ENCODE measurements at regions not wholly inside any gene's neighbourhood (a gene's known extent, or its start where the extent isn't known, plus 50 kb on each side); places are given as distances from the start of the nearest gene placed in this dataset.

DNA sequence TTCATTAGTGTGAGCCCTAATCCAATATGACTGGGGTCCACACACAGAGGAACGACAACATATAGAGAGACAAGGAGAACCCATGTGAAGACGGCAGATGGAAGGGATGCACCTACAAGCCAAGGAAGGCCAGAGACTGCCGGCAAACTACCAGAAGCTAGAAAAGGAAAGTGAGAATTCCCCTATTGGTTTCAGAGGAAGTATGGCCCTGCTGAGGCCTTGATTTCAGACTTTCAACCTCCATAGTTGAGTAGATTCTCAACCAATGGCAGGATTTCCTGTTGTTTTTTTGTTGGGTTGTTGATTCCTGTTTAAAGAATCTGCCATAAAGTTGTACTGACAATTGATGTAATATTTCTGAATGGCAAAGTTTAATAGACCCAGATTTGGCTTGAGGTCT is 241.5 kb downstream of the SATB2 start:
- Histone ChIP-seq H2AFZ (ENCODE audit: low read depth, low read length) (no peak overlapping the region), H3K14ac (ENCODE audit: low read length in 2 of 2) (no peak overlapping the region), H3K4me2 (ENCODE audit: low read length, poor library complexity, severe bottlenecking) (no peak overlapping the region), H3K4me1 (ENCODE audit: control insufficient read depth, insufficient read depth, low read depth, low read length) (no peaks in the 10 kb centered on the region), H3K18ac (ENCODE audit: low read depth in 1 of 2, low read length in 2 of 2) (no peak overlapping the region), H2BK15ac (ENCODE audit: low read depth, poor library complexity, severe bottlenecking) (no peak overlapping the region), H3K4ac (ENCODE audit: low read depth in 1 of 2, low read length in 2 of 2) (no peak overlapping the region), H2BK12ac (ENCODE audit: low read length in 2 of 2) (no peak overlapping the region), H2BK5ac (ENCODE audit: low read depth, low read length, poor library complexity, severe bottlenecking) (no peak overlapping the region), H4K91ac (ENCODE audit: low read length) (no peak overlapping the region), H3K36me3 (ENCODE audit: control insufficient read depth in 1 of 2, insufficient read depth in 2 of 2, low read depth in 1 of 2, low read length in 2 of 2) (no peaks in the 10 kb centered on the region), H3K23ac (ENCODE audit: low read length in 2 of 2) (no peak overlapping the region), H3K4me3 (ENCODE audit: insufficient read depth in 1 of 2, low read depth in 1 of 2, low read length in 2 of 2) (no peak overlapping the region), H3K9ac (ENCODE audit: low read length) (no peak overlapping the region), H3K27ac (ENCODE audit: low read length, poor library complexity, severe bottlenecking) (no peak overlapping the region), H2AK5ac (ENCODE audit: low read length, severe bottlenecking) (no peak overlapping the region), H3K9me3 (ENCODE audit: control insufficient read depth, low read length) (peaks cover 20% of the 10 kb centered on the region), H3K79me1 (replicated peaks; ENCODE audit: low read length, poor library complexity, severe bottlenecking) (no peaks in the 10 kb centered on the region), H4K8ac (ENCODE audit: low read length) (no peak overlapping the region), H2BK120ac (ENCODE audit: low read depth, low read length) (no peak overlapping the region), H3K27me3 (ENCODE audit: control insufficient read depth in 1 of 2, insufficient read depth in 1 of 2, low read length in 2 of 2) (no peaks in the 10 kb centered on the region)
- WGBS, result 95% methylated on average over 3 of the region's 3 CpGs
- DNase-seq, result no peak

DNA sequence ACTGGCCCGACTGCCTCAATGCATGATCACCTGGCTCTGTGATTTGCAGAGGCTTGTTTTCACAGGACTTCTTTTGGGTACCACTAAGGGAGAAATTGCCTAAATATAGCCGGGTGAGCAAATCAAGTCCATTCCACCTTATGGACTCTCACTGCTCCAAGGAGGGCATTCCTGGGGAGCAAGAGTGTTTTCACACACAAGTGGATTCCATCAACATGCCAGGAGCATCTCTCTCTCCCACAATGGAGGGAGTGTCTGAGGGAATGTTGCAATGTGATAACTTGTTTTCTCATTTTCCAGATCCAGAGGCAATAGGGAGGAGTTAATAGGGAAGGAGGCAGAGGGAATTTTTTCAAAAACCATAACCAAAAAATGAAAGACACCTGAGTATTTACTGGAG is 250.7 kb downstream of the SATB2 start:
- no peak overlapping the region for H3K14ac ChIP-seq (ENCODE audit: low read length in 2 of 2)
- no peak overlapping the region for H3K4me3 ChIP-seq (ENCODE audit: insufficient read depth in 1 of 2, low read depth in 1 of 2, low read length in 2 of 2)
- H3K9ac ChIP-seq (ENCODE audit: low read length), result no peak overlapping the region
- H2AK5ac ChIP-seq (ENCODE audit: low read length, severe bottlenecking), result no peak overlapping the region
- H3K4me2 ChIP-seq (ENCODE audit: low read length, poor library complexity, severe bottlenecking), result no peak overlapping the region
- peaks cover 0 to 6% of the 10 kb centered on the region in 2 experiments for H3K27me3 ChIP-seq (ENCODE audit: control insufficient read depth in 1 of 2, insufficient read depth in 1 of 2, low read length in 2 of 2)
- H4K8ac ChIP-seq (ENCODE audit: low read length), result no peak overlapping the region
- H3K27ac ChIP-seq (ENCODE audit: low read length, poor library complexity, severe bottlenecking), result no peak overlapping the region
- H3K9me3 ChIP-seq (ENCODE audit: control insufficient read depth, low read length), result peaks cover 18% of the 10 kb centered on the region
- H3K36me3 ChIP-seq (ENCODE audit: control insufficient read depth in 1 of 2, insufficient read depth in 2 of 2, low read depth in 1 of 2, low read length in 2 of 2), result no peaks in the 10 kb centered on the region
- no peak overlapping the region for H2BK12ac ChIP-seq (ENCODE audit: low read length in 2 of 2)
- no peak overlapping the region for H4K91ac ChIP-seq (ENCODE audit: low read length)
- no peak overlapping the region for H2BK5ac ChIP-seq (ENCODE audit: low read depth, low read length, poor library complexity, severe bottlenecking)
- H2BK120ac ChIP-seq (ENCODE audit: low read depth, low read length), result no peak overlapping the region
- H3K23ac ChIP-seq (ENCODE audit: low read length in 2 of 2), result no peak overlapping the region
- H2AFZ ChIP-seq (ENCODE audit: low read depth, low read length), result no peak overlapping the region
- H3K18ac ChIP-seq (ENCODE audit: low read depth in 1 of 2, low read length in 2 of 2), result no peak overlapping the region
- H2BK15ac ChIP-seq (ENCODE audit: low read depth, poor library complexity, severe bottlenecking), result no peak overlapping the region
- no peaks in the 10 kb centered on the region for H3K4me1 ChIP-seq (ENCODE audit: control insufficient read depth, insufficient read depth, low read depth, low read length)
- no peaks in the 10 kb centered on the region for H3K79me1 ChIP-seq (replicated peaks; ENCODE audit: low read length, poor library complexity, severe bottlenecking)
- WGBS, result 78% methylated on average over 1 of the region's 2 CpGs
- no peak overlapping the region for H3K4ac ChIP-seq (ENCODE audit: low read depth in 1 of 2, low read length in 2 of 2)
- no peak for DNase-seq

GRCh38 chr2:199206536-199206935 is 251.2 kb downstream of the SATB2 start:
- H4K91ac ChIP-seq (ENCODE audit: low read length), result no peak overlapping the region
- no peak overlapping the region for H2AFZ ChIP-seq (ENCODE audit: low read depth, low read length)
- no peak overlapping the region for H3K4ac ChIP-seq (ENCODE audit: low read depth in 1 of 2, low read length in 2 of 2)
- H3K4me3 ChIP-seq (ENCODE audit: insufficient read depth in 1 of 2, low read depth in 1 of 2, low read length in 2 of 2), result no peak overlapping the region
- H3K27me3 ChIP-seq (ENCODE audit: control insufficient read depth in 1 of 2, insufficient read depth in 1 of 2, low read length in 2 of 2), result peaks cover 0 to 6% of the 10 kb centered on the region in 2 experiments
- no peak overlapping the region for H3K23ac ChIP-seq (ENCODE audit: low read length in 2 of 2)
- no peak overlapping the region for H2AK5ac ChIP-seq (ENCODE audit: low read length, severe bottlenecking)
- H2BK15ac ChIP-seq (ENCODE audit: low read depth, poor library complexity, severe bottlenecking), result no peak overlapping the region
- H3K18ac ChIP-seq (ENCODE audit: low read depth in 1 of 2, low read length in 2 of 2), result no peak overlapping the region
- H3K9me3 ChIP-seq (ENCODE audit: control insufficient read depth, low read length), result peaks cover 13% of the 10 kb centered on the region
- H2BK120ac ChIP-seq (ENCODE audit: low read depth, low read length), result no peak overlapping the region
- H3K79me1 ChIP-seq (replicated peaks; ENCODE audit: low read length, poor library complexity, severe bottlenecking), result no peaks in the 10 kb centered on the region
- H2BK5ac ChIP-seq (ENCODE audit: low read depth, low read length, poor library complexity, severe bottlenecking), result no peak overlapping the region
- no peak overlapping the region for H3K4me2 ChIP-seq (ENCODE audit: low read length, poor library complexity, severe bottlenecking)
- no peak for DNase-seq
- H3K27ac ChIP-seq (ENCODE audit: low read length, poor library complexity, severe bottlenecking), result no peak overlapping the region
- H3K9ac ChIP-seq (ENCODE audit: low read length), result no peak overlapping the region
- no peaks in the 10 kb centered on the region for H3K36me3 ChIP-seq (ENCODE audit: control insufficient read depth in 1 of 2, insufficient read depth in 2 of 2, low read depth in 1 of 2, low read length in 2 of 2)
- H2BK12ac ChIP-seq (ENCODE audit: low read length in 2 of 2), result no peak overlapping the region
- H3K14ac ChIP-seq (ENCODE audit: low read length in 2 of 2), result no peak overlapping the region
- no peaks in the 10 kb centered on the region for H3K4me1 ChIP-seq (ENCODE audit: control insufficient read depth, insufficient read depth, low read depth, low read length)
- H4K8ac ChIP-seq (ENCODE audit: low read length), result no peak overlapping the region
- WGBS, result 71% methylated on average over 9 of the region's 9 CpGs

DNA sequence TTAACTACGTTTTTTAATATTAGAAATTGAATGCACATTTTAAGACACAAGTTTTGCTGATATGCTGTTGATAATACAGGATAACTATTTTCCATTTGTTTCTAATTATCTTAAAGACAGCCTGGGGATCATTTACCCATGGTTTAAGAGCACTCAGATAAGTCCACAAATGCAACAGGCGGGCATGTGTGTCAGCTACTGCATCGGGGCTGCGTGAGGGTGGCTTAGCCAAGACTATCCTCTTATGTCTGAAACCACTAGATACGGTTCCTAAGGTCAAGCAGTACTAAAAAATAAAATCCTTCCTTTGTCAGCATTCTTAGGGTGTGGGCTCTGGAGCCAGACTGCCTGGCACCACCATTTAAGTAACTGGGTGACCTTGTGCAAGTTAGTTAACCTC is 254.8 kb downstream of the SATB2 start:
- Histone ChIP-seq H2BK12ac (ENCODE audit: low read length in 2 of 2) (no peak overlapping the region), H2AK5ac (ENCODE audit: low read length, severe bottlenecking) (no peak overlapping the region), H3K4me1 (ENCODE audit: control insufficient read depth, insufficient read depth, low read depth, low read length) (no peaks in the 10 kb centered on the region), H3K36me3 (ENCODE audit: control insufficient read depth in 1 of 2, insufficient read depth in 2 of 2, low read depth in 1 of 2, low read length in 2 of 2) (no peaks in the 10 kb centered on the region), H3K14ac (ENCODE audit: low read length in 2 of 2) (no peak overlapping the region), H2BK120ac (ENCODE audit: low read depth, low read length) (no peak overlapping the region), H3K79me1 (replicated peaks; ENCODE audit: low read length, poor library complexity, severe bottlenecking) (no peaks in the 10 kb centered on the region), H2BK15ac (ENCODE audit: low read depth, poor library complexity, severe bottlenecking) (no peak overlapping the region), H3K4me3 (ENCODE audit: insufficient read depth in 1 of 2, low read depth in 1 of 2, low read length in 2 of 2) (no peak overlapping the region), H3K27ac (ENCODE audit: low read length, poor library complexity, severe bottlenecking) (no peak overlapping the region), H4K8ac (ENCODE audit: low read length) (no peak overlapping the region), H3K23ac (ENCODE audit: low read length in 2 of 2) (no peak overlapping the region), H3K27me3 (ENCODE audit: control insufficient read depth in 1 of 2, insufficient read depth in 1 of 2, low read length in 2 of 2) (peaks cover 0 to 6% of the 10 kb centered on the region in 2 experiments), H3K4ac (ENCODE audit: low read depth in 1 of 2, low read length in 2 of 2) (no peak overlapping the region), H2BK5ac (ENCODE audit: low read depth, low read length, poor library complexity, severe bottlenecking) (no peak overlapping the region), H3K4me2 (ENCODE audit: low read length, poor library complexity, severe bottlenecking) (no peak overlapping the region), H4K91ac (ENCODE audit: low read length) (no peak overlapping the region), H3K18ac (ENCODE audit: low read depth in 1 of 2, low read length in 2 of 2) (no peak overlapping the region), H3K9me3 (ENCODE audit: control insufficient read depth, low read length) (no peaks in the 10 kb centered on the region), H2AFZ (ENCODE audit: low read depth, low read length) (no peak overlapping the region), H3K9ac (ENCODE audit: low read length) (no peak overlapping the region)
- DNase-seq, result no peak
- WGBS, result 84% methylated on average over 4 of the region's 5 CpGs
